Right ventricle myocardium superior (tissue), 1 donor: ENCODE measurements at regions not wholly inside any gene's neighbourhood (a gene's known extent, or its start where the extent isn't known, plus 50 kb on each side); places are given as distances from the start of the nearest gene placed in this dataset.

ENCODE experiments used
- ATAC-seq: fragments of 200-7000 bp; cut with Tn5 transposase; one replicate; pipeline ENCODE4 v1.9.1; 2020; ENCODE audit warnings: mild to moderate bottlenecking; ENCODE audit not compliant: poor library complexity
- DNase-seq: peaks from one replicate; pipeline ENCODE4 v3.0.0-alpha.2; 2020
- intact Hi-C: fragments of 100-400 bp; cut with DNase I; formaldehyde crosslinking; loops from one replicate; pipeline ENCODE4 v1.11.2; 2022
- donor health status: DM: no; HTN: yes; CAD: no; lungs with severe emphysema.

- intact Hi-C loops, result no loop called here
- no peak for ATAC-seq
- DNase-seq, result no peak
Measured at GRCh38 chr6:9399916-9400315, 964.6 kb upstream of the SLC35B3 start.

DNA sequence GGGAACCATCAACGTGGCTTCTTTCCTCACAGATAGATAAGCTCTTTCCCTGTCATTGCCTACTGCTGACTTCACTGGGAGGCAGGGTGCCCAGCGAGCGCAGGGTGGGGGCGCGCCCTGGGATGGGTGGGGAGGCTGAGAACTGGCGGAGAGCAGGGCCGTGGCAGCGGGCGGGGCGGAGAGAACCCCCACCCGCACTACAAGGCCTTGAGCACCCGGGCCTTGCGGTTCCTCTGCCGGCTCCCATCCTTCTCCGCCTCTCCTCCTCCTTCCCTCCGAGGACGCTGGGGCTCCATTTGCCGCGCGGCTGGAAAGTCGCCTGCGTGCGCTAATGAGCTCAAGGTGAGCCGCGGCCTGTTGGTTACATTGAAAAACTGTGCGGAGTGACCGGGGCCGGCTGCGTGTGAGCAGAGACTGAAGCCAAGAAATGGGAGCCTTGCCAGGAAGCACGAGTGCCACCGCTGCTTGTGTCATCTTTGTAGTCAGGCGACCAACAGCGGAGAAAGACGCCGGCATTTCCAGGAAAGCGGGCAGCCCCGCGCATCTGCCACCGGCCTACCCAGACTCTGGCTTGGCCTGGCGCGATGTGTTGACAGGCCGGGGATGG is 963.5 kb upstream of the SLC35B3 start:
- DNase-seq, result peak; percentile 41
- peak; percentile 65 for ATAC-seq
- intact Hi-C loops, result no loop called here

GRCh38 chr6:9398071-9398766 is 962.9 kb upstream of the SLC35B3 start:
- intact Hi-C loops, result no loop called here
- peak; percentile 72 for DNase-seq
- ATAC-seq, result peak; percentile 98

DNA sequence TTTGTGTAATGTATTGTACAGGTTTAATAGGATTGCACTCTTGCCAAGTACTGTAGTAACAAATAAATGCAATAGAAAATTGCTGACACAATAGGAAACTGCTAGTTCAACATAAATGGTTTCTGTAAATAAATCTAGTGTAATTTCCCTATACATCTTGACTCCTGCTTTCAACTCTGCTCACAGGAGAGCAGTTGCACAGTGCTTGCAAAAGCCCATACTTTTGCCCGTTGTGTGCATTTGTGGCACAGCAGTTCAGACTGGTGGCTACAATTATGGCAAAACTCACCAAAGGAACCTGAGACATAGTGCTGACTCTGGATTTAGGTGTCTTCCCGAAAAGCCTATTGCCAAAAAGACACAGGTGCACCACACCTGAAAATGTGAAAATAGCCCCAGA is 953.3 kb upstream of the SLC35B3 start:
- ATAC-seq (no peak), DNase-seq (no peak)
- intact Hi-C loops, result no loop called here

- ATAC-seq (no peak), DNase-seq (no peak)
- intact Hi-C loops, result no loop called here
Measured at GRCh38 chr6:9380568-9380967, 945.2 kb upstream of the SLC35B3 start.

DNA sequence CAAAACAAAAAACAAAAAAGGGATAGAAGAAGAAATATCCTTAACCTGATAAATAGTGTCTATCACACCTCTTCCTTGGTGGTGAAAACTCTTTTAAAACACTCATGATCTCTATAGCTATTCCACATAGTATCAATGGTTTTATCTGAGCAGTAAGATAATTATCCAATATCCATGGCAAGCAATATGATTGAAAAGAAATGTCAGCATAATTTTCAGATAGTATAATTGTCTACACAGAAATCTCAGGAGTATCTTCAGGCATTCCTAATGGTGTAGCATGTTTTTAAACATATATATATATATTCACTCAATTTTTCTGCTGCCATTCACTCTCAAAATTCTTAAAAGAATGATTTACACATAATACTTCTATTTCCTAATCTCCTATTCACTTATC is 938.0 kb upstream of the SLC35B3 start:
- DNase-seq, result no peak
- no peak for ATAC-seq
- intact Hi-C loops, result no loop called here

DNA sequence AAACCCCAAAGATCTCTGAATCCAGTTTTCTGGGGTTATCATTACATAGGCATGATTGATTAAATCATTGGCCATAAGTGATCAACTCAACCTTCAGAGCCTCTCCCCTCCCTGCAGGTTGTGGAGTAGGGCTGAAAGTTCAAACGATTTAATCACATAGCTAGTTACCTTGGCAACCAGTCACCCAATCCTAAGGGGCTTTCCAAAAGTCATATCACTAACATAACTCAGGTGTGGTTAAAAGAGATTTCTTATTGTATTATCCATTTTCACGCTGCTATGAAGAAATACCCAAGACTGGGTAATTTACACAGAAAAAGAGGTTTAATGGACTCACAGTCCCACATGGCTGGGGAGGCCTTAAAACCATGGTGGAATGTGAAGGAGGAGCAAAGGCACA is 935.1 kb upstream of the SLC35B3 start:
- ATAC-seq (no peak), DNase-seq (no peak)
- intact Hi-C loops, result no loop called here

- no peak for DNase-seq
- ATAC-seq, result no peak
- intact Hi-C loops, result no loop called here
Measured at GRCh38 chr6:9365378-9365777, 930.0 kb upstream of the SLC35B3 start.

DNA sequence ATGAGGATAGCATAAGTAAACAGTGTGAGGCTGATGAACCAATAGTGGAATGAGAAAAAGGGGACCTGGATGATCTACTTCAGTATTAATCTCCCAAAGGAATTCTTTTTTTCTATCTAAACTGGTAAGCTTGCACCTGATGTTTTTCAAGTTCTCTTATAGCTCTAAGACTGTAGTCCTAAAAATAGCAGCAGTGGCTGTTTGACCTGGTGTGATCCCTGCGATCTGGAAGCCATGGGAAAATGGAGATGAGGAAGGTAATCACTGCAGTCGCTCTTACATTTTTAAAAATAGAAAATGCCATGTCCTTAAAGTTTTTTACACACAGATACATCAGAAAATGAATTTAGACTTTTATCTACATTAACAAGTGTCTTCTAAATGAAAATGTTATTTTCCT is 926.4 kb upstream of the SLC35B3 start:
- intact Hi-C loops, result no loop called here
- peak; percentile 79 for ATAC-seq

GRCh38 chr6:9360881-9361280 is 925.5 kb upstream of the SLC35B3 start:
- DNase-seq, result no peak
- ATAC-seq, result no peak
- intact Hi-C loops, result no loop called here

More for the DNA sequence above, 926.4 kb upstream of the SLC35B3 start:
- DNase-seq, result no peak

DNA sequence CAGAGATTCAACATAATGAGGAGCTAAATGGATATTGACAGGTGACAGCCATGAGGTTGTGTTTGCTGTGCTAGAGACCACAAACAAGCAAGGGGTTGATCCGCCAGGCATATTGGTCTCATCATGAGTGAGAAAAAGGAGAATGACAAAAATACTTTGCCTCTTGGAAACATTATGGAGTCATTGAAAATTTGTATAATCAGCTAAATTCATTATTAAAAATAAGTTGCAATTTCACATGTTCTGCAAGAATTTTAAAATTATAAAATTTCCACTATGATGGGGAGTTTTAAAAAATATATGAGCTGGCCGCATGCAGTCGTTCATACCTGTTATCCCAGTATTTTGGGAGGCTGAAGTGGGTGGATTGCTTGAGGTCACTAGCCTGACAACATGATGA is 912.3 kb upstream of the SLC35B3 start:
- DNase-seq (no peak), ATAC-seq (no peak)
- intact Hi-C loops, result no loop called here

GRCh38 chr6:9346923-9347322 is 911.6 kb upstream of the SLC35B3 start:
- intact Hi-C loops, result no loop called here
- DNase-seq (no peak), ATAC-seq (no peak)

DNA sequence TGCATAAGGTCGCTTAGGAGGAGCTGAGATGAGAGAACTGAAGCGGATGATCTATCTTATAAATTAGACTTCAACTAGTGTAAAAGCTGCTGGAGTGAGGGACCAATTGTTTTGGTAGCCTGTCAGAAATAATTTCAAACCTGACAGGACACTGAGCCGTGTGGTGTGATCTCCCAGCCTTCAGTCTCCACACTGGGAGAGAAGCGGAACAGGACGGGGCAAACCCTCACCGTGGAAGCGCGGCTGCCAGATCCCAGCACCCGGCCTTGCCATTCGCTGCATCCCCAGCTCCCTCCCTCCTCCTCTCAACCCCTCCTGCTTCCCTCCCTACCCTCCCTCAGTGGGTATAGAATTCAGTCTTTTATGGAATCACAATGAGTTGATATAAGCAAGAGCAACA is 900.1 kb upstream of the SLC35B3 start:
- intact Hi-C loops, result no loop called here
- no peak for ATAC-seq
- no peak for DNase-seq

- DNase-seq (no peak), ATAC-seq (no peak)
- intact Hi-C loops, result no loop called here
Measured at GRCh38 chr6:9334979-9335378, 899.6 kb upstream of the SLC35B3 start.

DNA sequence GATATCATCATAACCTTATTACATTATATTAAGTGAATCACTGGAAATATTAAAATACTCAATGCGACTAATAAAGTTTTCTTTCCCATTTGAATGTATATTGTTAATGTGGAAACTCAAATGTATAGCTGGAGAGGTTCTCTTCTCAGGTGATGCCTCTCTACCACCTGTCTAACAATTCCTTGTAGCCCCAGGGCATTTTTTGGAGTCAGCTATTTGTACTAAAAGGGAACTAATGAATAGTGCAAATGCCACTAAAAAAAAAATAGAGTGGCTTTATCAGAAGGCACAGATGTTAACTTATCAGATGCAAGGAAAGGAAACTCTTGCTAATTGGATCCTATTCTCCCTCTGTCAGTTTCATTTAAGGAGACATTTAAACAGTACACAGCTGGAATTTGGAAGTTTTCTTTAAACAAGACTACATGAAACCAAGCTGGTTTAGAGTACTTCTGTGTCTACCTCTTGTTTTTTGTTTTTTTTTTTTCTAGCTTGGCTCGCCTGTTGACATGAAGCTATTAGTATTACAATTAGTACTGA is 897.0 kb upstream of the SLC35B3 start:
- DNase-seq, result no peak
- intact Hi-C loops, result no loop called here
- no peak for ATAC-seq

- DNase-seq, result no peak
- no peak for ATAC-seq
- intact Hi-C loops, result no loop called here
Measured at GRCh38 chr6:9316831-9317230, 881.5 kb upstream of the SLC35B3 start.

- no peak for DNase-seq
- no peak for ATAC-seq
- intact Hi-C loops, result no loop called here
Measured at GRCh38 chr6:9315966-9316650, 880.8 kb upstream of the SLC35B3 start.

DNA sequence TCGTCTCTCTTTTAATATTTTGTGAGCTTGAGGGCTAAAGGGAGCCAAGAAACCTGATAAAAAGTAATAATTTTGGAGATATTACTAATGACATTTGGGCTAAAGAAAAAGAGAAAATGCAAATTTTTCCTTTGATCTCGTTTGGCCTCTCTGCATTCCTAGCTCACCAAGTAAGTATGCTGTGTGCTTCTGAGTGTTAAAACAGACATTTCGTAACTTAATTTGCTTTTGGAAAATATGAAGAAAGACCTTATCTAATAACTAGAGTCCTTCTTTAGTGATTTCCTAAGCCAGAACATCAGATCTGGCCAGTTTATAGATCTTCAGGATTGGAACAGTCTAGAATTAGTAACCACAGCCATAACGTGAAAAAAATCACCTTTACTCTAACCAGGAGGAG is 872.9 kb upstream of the SLC35B3 start:
- no peak for ATAC-seq
- intact Hi-C loops, result no loop called here
- no peak for DNase-seq

DNA sequence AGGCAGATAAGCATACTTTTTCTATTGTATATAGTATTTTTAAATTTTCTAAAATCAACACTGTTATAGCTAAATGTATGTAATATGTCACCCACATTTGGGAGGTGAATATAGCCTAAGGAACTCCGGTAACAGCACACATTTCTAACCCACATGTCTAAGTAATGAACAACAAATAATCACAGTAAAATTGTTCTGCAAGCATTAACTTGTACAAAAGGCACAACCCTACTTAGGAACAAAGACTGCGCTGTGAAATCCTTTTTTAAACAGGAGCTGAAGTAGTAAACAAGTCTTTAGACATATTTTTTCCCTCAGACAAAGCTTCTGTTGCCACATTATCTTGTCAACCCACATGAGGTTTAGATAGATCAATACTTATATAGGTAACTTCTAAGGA is 872.4 kb upstream of the SLC35B3 start:
- ATAC-seq (no peak), DNase-seq (no peak)
- intact Hi-C loops, result no loop called here

GRCh38 chr6:9307187-9307586 is 871.8 kb upstream of the SLC35B3 start:
- intact Hi-C loops, result no loop called here
- DNase-seq, result no peak
- ATAC-seq, result peak; percentile 73
